ENCODE measurements at regions not wholly inside any gene's neighbourhood (a gene's known extent, or its start where the extent isn't known, plus 50 kb on each side); places are given as distances from the start of the nearest gene placed in this dataset. TPM values are rescaled to one million over a fixed set of nuclear protein-coding genes. Genes with fewer than 3 reads are reported as not detected.

DNA sequence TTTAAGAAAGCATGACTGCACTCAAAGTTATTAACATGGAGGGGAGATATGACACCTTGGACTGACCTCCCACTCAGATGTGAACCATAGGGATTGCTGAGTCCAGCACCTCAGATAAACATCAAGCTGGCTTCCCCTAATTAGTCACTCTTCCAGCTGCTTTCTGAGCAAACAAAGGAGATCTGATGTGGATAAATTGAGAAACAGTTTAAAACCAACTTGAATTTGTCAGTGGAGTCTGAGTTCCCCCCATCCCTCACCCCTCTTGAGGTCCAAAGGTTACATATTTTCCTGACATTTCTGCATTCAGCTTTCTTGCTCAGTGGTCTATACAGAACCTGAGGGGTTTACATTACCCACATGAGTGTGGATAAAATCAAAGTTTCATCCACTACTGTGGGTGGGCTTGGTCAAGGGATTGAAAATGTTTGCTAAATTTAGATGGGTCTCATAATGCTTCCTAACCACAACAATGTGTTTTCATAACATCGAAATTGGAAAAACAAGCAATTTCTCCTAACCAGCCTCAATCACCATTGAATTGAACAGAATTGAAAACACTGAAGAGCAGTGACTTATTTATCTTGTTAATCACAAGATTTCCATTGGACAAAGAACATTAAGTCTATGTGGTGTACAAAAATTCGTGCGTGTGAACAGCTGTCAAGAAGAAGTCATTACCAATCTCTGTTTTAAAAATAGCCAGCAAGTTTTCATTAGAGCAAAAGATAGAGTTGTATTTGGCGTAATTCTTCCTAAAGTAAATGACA is 292.3 kb downstream of the METTL15 start:
- Histone ChIP-seq H3K27ac (replicated peaks) (no peak overlapping the region), H3K27me3 (ENCODE audit: low read depth) (no peaks in the 10 kb centered on the region), H3K9me3 (replicated peaks) (peaks cover 3% of the 10 kb centered on the region), H3K4me1 (no peaks in the 10 kb centered on the region), H3K4me3 (no peak overlapping the region), H3K36me3 (no peaks in the 10 kb centered on the region)
- no peak for DNase-seq
- intact Hi-C loops (cut with micrococcal nuclease) = no loop called here
- TF ChIP-seq, protein P1, sequence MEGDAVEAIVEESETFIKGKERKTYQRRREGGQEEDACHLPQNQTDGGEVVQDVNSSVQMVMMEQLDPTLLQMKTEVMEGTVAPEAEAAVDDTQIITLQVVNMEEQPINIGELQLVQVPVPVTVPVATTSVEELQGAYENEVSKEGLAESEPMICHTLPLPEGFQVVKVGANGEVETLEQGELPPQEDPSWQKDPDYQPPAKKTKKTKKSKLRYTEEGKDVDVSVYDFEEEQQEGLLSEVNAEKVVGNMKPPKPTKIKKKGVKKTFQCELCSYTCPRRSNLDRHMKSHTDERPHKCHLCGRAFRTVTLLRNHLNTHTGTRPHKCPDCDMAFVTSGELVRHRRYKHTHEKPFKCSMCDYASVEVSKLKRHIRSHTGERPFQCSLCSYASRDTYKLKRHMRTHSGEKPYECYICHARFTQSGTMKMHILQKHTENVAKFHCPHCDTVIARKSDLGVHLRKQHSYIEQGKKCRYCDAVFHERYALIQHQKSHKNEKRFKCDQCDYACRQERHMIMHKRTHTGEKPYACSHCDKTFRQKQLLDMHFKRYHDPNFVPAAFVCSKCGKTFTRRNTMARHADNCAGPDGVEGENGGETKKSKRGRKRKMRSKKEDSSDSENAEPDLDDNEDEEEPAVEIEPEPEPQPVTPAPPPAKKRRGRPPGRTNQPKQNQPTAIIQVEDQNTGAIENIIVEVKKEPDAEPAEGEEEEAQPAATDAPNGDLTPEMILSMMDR (IDR thresholded peaks at IDR 0.05; ENCODE audit: borderline replicate concordance) = no peak

DNA sequence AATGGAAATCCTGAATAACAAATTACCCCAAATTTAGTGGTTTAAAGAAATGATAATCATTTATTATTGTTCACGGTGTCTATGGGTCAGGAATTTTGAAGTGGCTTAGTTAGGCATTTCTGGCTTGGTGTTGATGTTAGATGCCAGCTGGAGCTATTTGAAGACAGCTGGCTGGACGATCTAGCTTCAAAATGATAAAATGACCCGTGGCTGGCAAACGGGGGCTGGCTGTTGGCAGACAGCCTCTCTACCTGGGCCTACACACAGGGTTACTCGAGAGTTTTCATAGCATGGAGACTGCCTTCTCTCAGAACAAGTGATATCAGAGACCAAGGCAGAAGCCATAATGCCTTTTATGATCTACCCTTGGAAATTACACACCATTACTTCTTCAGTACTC is 285.2 kb downstream of the METTL15 start:
- Histone ChIP-seq H3K27ac (replicated peaks) (no peak overlapping the region), H3K27me3 (ENCODE audit: low read depth) (no peaks in the 10 kb centered on the region), H3K4me3 (no peak overlapping the region), H3K4me1 (peaks cover 5% of the 10 kb centered on the region), H3K36me3 (no peaks in the 10 kb centered on the region), H3K9me3 (replicated peaks) (peaks cover 7% of the 10 kb centered on the region)
- TF ChIP-seq, protein P1 (IDR thresholded peaks at IDR 0.05; ENCODE audit: borderline replicate concordance) = no peak
- intact Hi-C loops (cut with micrococcal nuclease) = no loop called here
- DNase-seq = peak; percentile 42

DNA sequence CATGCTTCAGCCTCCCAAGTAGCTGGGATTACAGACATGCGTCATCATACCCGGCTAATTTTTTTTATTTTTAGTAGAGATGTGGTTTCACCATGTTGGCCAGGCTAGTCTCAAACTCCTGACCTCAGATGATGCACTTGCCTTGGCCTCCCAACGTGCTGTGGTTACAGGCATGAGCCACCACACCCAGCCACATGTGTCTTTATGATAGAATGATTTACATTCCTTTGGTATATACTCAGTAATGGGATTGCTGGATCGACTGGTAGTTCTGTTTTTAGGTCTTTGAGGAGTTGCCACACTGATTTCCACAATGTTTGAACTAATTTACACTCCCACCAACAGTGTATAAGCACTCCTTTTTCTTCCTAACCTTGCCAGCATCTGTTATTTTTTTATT is 276.2 kb downstream of the METTL15 start:
- Histone ChIP-seq H3K4me3 (no peak overlapping the region), H3K27me3 (ENCODE audit: low read depth) (no peaks in the 10 kb centered on the region), H3K36me3 (no peaks in the 10 kb centered on the region), H3K4me1 (no peaks in the 10 kb centered on the region), H3K27ac (replicated peaks) (no peak overlapping the region), H3K9me3 (replicated peaks) (peaks cover 33% of the 10 kb centered on the region)
- intact Hi-C loops (cut with micrococcal nuclease) = no loop called here
- TF ChIP-seq, protein P1 (IDR thresholded peaks at IDR 0.05; ENCODE audit: borderline replicate concordance) = no peak
- no peak for DNase-seq

GRCh38 chr11:28383456-28383855 is 275.3 kb downstream of the METTL15 start:
- Histone ChIP-seq H3K27ac (replicated peaks) (no peak overlapping the region), H3K9me3 (replicated peaks) (peaks cover 33% of the 10 kb centered on the region), H3K36me3 (no peaks in the 10 kb centered on the region), H3K4me3 (no peak overlapping the region), H3K4me1 (no peaks in the 10 kb centered on the region), H3K27me3 (ENCODE audit: low read depth) (no peaks in the 10 kb centered on the region)
- DNase-seq = no peak
- intact Hi-C loops (cut with micrococcal nuclease) = no loop called here
- TF ChIP-seq, protein P1 (IDR thresholded peaks at IDR 0.05; ENCODE audit: borderline replicate concordance) = no peak

Small RNAs in the stretch of these regions (microRNA-seq; reads per million reads assigned to microRNA genes)
- not detected for gene MIR8068

Data from left ventricle myocardium inferior (tissue), 1 donor.